ENCODE measurements at regions not wholly inside any gene's neighbourhood (a gene's known extent, or its start where the extent isn't known, plus 50 kb on each side); places are given as distances from the start of the nearest gene placed in this dataset.

DNA sequence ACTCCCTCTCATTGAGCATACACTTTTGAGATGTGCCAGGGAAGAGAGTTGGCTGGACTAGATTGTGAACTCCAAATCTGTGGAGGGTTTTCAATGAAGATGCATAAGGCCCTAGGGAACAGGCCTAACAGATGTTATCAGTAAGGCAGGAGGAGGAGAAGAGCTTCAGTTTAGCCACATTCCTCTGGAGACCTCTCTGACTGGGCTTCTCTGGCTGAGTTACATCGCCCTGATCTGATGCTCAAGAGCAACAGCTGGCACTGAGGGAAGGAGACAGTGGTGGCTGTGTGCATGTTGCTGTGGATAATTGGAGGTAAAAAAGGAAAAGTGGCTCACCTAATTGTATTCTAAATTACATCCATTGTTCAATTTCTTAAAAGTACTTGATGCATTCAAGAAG, 206.4 kb upstream of the CFAP20DC start (continued):
- TF ChIP-seq LARP7 (IDR thresholded peaks at IDR 0.05), result no peak
- no peak for TF ChIP-seq SMAD5 (IDR thresholded peaks at IDR 0.05; ENCODE audit: low read depth)
- no peak for TF ChIP-seq TCF3 (IDR thresholded peaks at IDR 0.05; ENCODE audit: borderline replicate concordance, insufficient read depth, low read depth, low read length)
- TF ChIP-seq, protein P1, sequence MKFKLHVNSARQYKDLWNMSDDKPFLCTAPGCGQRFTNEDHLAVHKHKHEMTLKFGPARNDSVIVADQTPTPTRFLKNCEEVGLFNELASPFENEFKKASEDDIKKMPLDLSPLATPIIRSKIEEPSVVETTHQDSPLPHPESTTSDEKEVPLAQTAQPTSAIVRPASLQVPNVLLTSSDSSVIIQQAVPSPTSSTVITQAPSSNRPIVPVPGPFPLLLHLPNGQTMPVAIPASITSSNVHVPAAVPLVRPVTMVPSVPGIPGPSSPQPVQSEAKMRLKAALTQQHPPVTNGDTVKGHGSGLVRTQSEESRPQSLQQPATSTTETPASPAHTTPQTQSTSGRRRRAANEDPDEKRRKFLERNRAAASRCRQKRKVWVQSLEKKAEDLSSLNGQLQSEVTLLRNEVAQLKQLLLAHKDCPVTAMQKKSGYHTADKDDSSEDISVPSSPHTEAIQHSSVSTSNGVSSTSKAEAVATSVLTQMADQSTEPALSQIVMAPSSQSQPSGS (IDR thresholded peaks at IDR 0.05; ENCODE audit: low read length), result no peak
- TF ChIP-seq BACH1 (IDR thresholded peaks at IDR 0.05; ENCODE audit: borderline replicate concordance), result no peak
- no peak for TF ChIP-seq NRF1 (conservative IDR thresholded peaks at IDR 0.05; ENCODE audit: low read depth, low read length)
- no peak for TF ChIP-seq PAX5 (IDR thresholded peaks at IDR 0.05; ENCODE audit: borderline replicate concordance, low read depth, low read length)
- TF ChIP-seq ATF3 (IDR thresholded peaks at IDR 0.05; ENCODE audit: borderline replicate concordance, extremely low read depth, low read depth, low read length), result no peak
- no peak for TF ChIP-seq HCFC1 (IDR thresholded peaks at IDR 0.05; ENCODE audit: low read length)

GRCh38 chr3:59254976-59255375, 205.2 kb upstream of the CFAP20DC start:
- no peak overlapping the region for H2AFZ ChIP-seq (ENCODE audit: control insufficient read depth, low read depth, low read length)
- H3K4me3 ChIP-seq, result no peak overlapping the region
- intact Hi-C loops (cut with micrococcal nuclease; ENCODE audit: unreplicated experiment), result no loop called here
- DNase-seq (ENCODE audit: low read depth, low spot score), result no peak
- H3K27ac ChIP-seq (ENCODE audit: control insufficient read depth, insufficient read depth), result no peak overlapping the region
- no peaks in the 10 kb centered on the region for H3K36me3 ChIP-seq (ENCODE audit: control insufficient read depth in 2 of 2, insufficient read depth in 2 of 2, low read length in 1 of 2)
- ChIA-PET RAD21 (ENCODE audit: unreplicated experiment) (interaction anchor here (1.2 kb wide), 1 partner anchor 42 kb away, joined by 3 read pairs; no protein-coding TSS in a partner anchor), POLR2A (no interaction called here), CTCF (no interaction called here), SMC1A (ENCODE audit: uncharacterized antibody, unreplicated experiment) (no interaction called here)
- H3K79me2 ChIP-seq (ENCODE audit: control insufficient read depth, insufficient read depth, low read length), result no peaks in the 10 kb centered on the region
- no peak for TF ChIP-seq PAX8 (IDR thresholded peaks at IDR 0.05)
- no peak for TF ChIP-seq EED (IDR thresholded peaks at IDR 0.05; ENCODE audit: low read depth)
- no peak for TF ChIP-seq MTA2 (IDR thresholded peaks at IDR 0.05; ENCODE audit: low read depth)
- no peak for TF ChIP-seq KAT2A (conservative IDR thresholded peaks at IDR 0.05; ENCODE audit: control insufficient read depth, low read depth, low read length)
- TF ChIP-seq ZNF622 (IDR thresholded peaks at IDR 0.05), result no peak
- no peak for TF ChIP-seq SREBF2 (IDR thresholded peaks at IDR 0.05; ENCODE audit: low read length)
- no peak for TF ChIP-seq ZNF207 (IDR thresholded peaks at IDR 0.05; ENCODE audit: borderline replicate concordance)
- no peak for TF ChIP-seq IRF5 (IDR thresholded peaks at IDR 0.05; ENCODE audit: borderline replicate concordance)
- TF ChIP-seq ZBTB11 (CRISPR knock-in tag; IDR thresholded peaks at IDR 0.05), result no peak
- TF ChIP-seq IKZF2 (IDR thresholded peaks at IDR 0.05), result no peak
- TF ChIP-seq CBX3 (IDR thresholded peaks at IDR 0.05; ENCODE audit: borderline replicate concordance, low read depth), result no peak
- no peak for TF ChIP-seq SRF (IDR thresholded peaks at IDR 0.05; ENCODE audit: low read depth in 2 of 2, low read length in 2 of 2)
- no peaks in the 10 kb centered on the region for H3K27me3 ChIP-seq (replicated peaks in 1 of 2; ENCODE audit: control insufficient read depth in 2 of 2, insufficient read depth in 2 of 2, low read length in 1 of 2)
- ATAC-seq, result no peak
- no peaks in the 10 kb centered on the region for H4K20me1 ChIP-seq (ENCODE audit: control insufficient read depth, insufficient read depth)
- BruUV-seq (replicated peaks), result no TSS peak
- no peak overlapping the region for H3K9ac ChIP-seq (ENCODE audit: control insufficient read depth, insufficient read depth, low read length)
- no peak for FAIRE-seq
- no peaks in the 10 kb centered on the region for H3K4me1 ChIP-seq (ENCODE audit: control insufficient read depth, insufficient read depth, low read length)
- in situ Hi-C loops (cut with MboI), result no loop called here
- H3K4me2 ChIP-seq (ENCODE audit: control insufficient read depth, insufficient read depth), result no peak overlapping the region
- H3K9me3 ChIP-seq (replicated peaks; ENCODE audit: control insufficient read depth, insufficient read depth, low read length), result no peaks in the 10 kb centered on the region
- 65% methylated on average over 3 of the region's 3 CpGs for WGBS (ENCODE audit: insufficient coverage, insufficient replicate concordance, low lambda C conversion rate, missing lambda C conversion rate)
